Loucy (cell line): ENCODE measurements at regions not wholly inside any gene's neighbourhood (a gene's known extent, or its start where the extent isn't known, plus 50 kb on each side); places are given as distances from the start of the nearest gene placed in this dataset.

Source experiments
- H2AFZ ChIP-seq: fragments of 200-600 bp; sonication (generic); 2 replicates; pipeline ENCODE4 v1.6.0; 2016; ENCODE audit warnings: antibody characterized with exemption, mild to moderate bottlenecking, low read length, moderate library complexity
- H3F3A ChIP-seq: fragments of 200-600 bp; 2 replicates; pipeline ENCODE4 v1.6.0; 2016; ENCODE audit warnings: antibody characterized with exemption, low read depth, mild to moderate bottlenecking
- H3K27me3 ChIP-seq: fragments of 200-600 bp; sonication (generic); 2 replicates; pipeline ENCODE4 v1.6.1; 2014; ENCODE audit warnings: low read length, mild to moderate bottlenecking; ENCODE audit not compliant: insufficient read depth, poor library complexity, severe bottlenecking
- H3K36me3 ChIP-seq: fragments of 200-600 bp; sonication (generic); 2 replicates; pipeline ENCODE4 v1.6.1; 2016; ENCODE audit warnings: low read length; ENCODE audit not compliant: insufficient read depth
- H3K4me1 ChIP-seq: fragments of 200-600 bp; sonication (generic); 2 replicates; pipeline ENCODE4 v1.5.1; 2014; ENCODE audit warnings: low read length, mild to moderate bottlenecking; ENCODE audit not compliant: insufficient read depth, poor library complexity, severe bottlenecking
- H3K4me2 ChIP-seq: fragments of 200-600 bp; sonication (generic); 2 replicates; pipeline ENCODE4 v1.6.0; 2014; ENCODE audit warnings: antibody characterized with exemption, low read length, low read depth, mild to moderate bottlenecking; ENCODE audit not compliant: poor library complexity, severe bottlenecking
- H3K4me3 ChIP-seq: fragments of 200-600 bp; sonication (generic); 2 replicates; pipeline ENCODE4 v1.5.1; 2014; ENCODE audit warnings: low read length, mild to moderate bottlenecking, mixed read lengths; ENCODE audit not compliant: poor library complexity, severe bottlenecking
- H3K79me2 ChIP-seq: fragments of 200-600 bp; sonication (generic); 2 replicates; pipeline ENCODE4 v1.6.1; 2014; ENCODE audit warnings: low read length; ENCODE audit not compliant: insufficient read depth
- H3K9ac ChIP-seq: fragments of 200-600 bp; sonication (generic); 2 replicates; pipeline ENCODE4 v1.6.0; 2014; ENCODE audit warnings: mild to moderate bottlenecking, low read depth, low read length, moderate library complexity; ENCODE audit not compliant: poor library complexity, severe bottlenecking
- H3K9me2 ChIP-seq: fragments of 200-600 bp; sonication (generic); replicated peaks from 2 replicates; pipeline ENCODE4 v1.6.1; 2016; ENCODE audit warnings: low read depth, low read length, mixed read lengths
- H3K9me3 ChIP-seq: fragments of 200-600 bp; sonication (generic); 2 replicates; pipeline ENCODE4 v1.6.1; 2014; ENCODE audit warnings: mild to moderate bottlenecking, antibody characterized with exemption, low read length, low read depth; ENCODE audit not compliant: insufficient read depth
- H4K20me1 ChIP-seq: fragments of 200-600 bp; sonication (generic); 2 replicates; pipeline ENCODE4 v1.6.0; 2014; ENCODE audit warnings: antibody characterized with exemption, low read length, mild to moderate bottlenecking; ENCODE audit not compliant: insufficient read depth, poor library complexity, severe bottlenecking
- EZH2phosphoT487 ChIP-seq: fragments of 200-600 bp; IDR thresholded peaks from 2 replicates; pipeline ENCODE4 v1.6.1; 2018; ENCODE audit warnings: antibody characterized with exemption, mild to moderate bottlenecking, moderate library complexity, borderline replicate concordance
- TF ChIP-seq, protein P1 (sequence below): fragments of 200-600 bp; sonication (generic); conservative IDR thresholded peaks from 2 replicates; pipeline ENCODE4 v1.5.1; 2014; ENCODE audit warnings: mild to moderate bottlenecking, antibody characterized with exemption, low read length

DNA sequence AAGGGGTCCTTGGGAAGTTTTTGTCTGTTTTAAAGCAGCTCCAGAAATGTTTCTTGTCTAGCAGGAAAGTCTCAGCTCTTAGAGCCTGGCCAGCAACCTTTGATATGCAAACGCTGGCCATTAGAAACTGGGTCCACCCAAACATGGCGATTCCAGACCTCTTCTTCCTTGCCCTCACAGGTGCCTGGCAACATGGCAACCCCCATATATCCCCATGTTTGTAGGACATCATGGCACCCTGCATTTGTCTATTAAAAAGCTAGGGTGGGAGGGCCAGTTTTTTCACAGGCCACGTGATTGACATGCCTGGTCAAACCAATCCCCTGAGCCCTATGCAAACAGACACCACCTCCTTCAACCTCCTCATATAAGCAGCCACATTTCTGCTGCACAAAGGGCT, 848.7 kb upstream of the FOXG1 start:
- H4K20me1 ChIP-seq = no peaks in the 10 kb centered on the region
- H3K9ac ChIP-seq = no peak overlapping the region
- H3K9me2 ChIP-seq = no peaks in the 10 kb centered on the region
- H2AFZ ChIP-seq = no peak overlapping the region
- no peaks in the 10 kb centered on the region for H3K36me3 ChIP-seq
- H3K4me3 ChIP-seq = no peak overlapping the region
- no peak overlapping the region for H3K4me2 ChIP-seq
- H3F3A ChIP-seq = no peaks in the 10 kb centered on the region
- no peaks in the 10 kb centered on the region for H3K4me1 ChIP-seq
- H3K27me3 ChIP-seq = no peaks in the 10 kb centered on the region
- H3K79me2 ChIP-seq = no peaks in the 10 kb centered on the region
- TF ChIP-seq EZH2phosphoT487 = no peak
- TF ChIP-seq, protein P1, sequence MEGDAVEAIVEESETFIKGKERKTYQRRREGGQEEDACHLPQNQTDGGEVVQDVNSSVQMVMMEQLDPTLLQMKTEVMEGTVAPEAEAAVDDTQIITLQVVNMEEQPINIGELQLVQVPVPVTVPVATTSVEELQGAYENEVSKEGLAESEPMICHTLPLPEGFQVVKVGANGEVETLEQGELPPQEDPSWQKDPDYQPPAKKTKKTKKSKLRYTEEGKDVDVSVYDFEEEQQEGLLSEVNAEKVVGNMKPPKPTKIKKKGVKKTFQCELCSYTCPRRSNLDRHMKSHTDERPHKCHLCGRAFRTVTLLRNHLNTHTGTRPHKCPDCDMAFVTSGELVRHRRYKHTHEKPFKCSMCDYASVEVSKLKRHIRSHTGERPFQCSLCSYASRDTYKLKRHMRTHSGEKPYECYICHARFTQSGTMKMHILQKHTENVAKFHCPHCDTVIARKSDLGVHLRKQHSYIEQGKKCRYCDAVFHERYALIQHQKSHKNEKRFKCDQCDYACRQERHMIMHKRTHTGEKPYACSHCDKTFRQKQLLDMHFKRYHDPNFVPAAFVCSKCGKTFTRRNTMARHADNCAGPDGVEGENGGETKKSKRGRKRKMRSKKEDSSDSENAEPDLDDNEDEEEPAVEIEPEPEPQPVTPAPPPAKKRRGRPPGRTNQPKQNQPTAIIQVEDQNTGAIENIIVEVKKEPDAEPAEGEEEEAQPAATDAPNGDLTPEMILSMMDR = no peak
- H3K9me3 ChIP-seq = no peaks in the 10 kb centered on the region

DNA sequence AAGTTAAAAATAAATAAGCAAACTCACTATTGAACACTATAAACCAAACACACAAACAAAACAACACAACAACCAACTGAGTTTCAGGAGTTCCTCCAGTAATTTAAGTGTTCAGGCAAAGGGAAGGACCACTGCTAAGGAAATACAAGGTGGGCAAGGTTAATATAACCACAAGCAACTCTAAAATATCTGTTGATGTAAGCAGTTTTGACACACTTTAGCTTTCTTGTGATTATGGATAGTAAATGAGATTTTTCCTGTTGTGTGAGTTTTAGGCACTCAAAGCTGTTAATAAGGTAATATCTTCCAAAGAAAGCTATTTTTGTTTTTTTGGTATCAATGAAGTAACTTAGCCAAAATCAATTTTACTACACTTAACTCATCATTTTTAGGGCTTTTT, 839.1 kb upstream of the FOXG1 start:
- Histone ChIP-seq H3K4me1 (no peaks in the 10 kb centered on the region), H2AFZ (no peak overlapping the region), H4K20me1 (no peaks in the 10 kb centered on the region), H3K36me3 (no peaks in the 10 kb centered on the region), H3K9me2 (no peaks in the 10 kb centered on the region), H3K27me3 (no peaks in the 10 kb centered on the region), H3F3A (no peaks in the 10 kb centered on the region), H3K4me3 (no peak overlapping the region), H3K79me2 (no peaks in the 10 kb centered on the region), H3K9ac (no peak overlapping the region), H3K4me2 (no peak overlapping the region), H3K9me3 (no peaks in the 10 kb centered on the region)
- TF ChIP-seq EZH2phosphoT487 = no peak
- TF ChIP-seq, protein P1 = no peak

DNA sequence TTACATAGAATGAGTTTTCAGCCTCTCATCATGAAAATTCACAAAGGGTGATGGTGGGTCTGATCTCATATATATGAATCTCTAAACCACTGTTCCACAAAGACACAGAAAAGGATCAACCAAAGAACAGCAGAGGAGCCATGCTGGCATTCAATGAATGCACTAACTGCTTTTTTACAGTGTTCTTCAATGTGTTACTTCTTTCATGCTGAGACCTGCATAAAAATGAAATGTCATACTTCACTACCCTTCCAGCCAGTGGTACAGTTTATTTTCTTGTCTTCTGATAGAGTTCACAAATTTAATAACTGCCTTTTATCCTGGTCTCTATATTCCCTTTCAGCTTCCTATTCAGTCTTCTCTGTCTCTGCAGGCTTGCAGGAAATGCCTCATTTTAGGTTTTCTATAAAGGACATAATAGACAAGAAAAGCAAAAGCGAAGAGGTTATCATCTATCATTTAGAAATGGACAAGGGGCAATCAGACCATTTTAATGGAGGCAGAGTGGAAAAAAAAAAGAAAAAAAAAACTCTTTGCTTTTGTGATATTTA, 836.7 kb upstream of the FOXG1 start:
- no peak overlapping the region for H3K4me2 ChIP-seq
- H3K27me3 ChIP-seq = no peaks in the 10 kb centered on the region
- H3K4me3 ChIP-seq = no peak overlapping the region
- H4K20me1 ChIP-seq = no peaks in the 10 kb centered on the region
- H3K36me3 ChIP-seq = no peaks in the 10 kb centered on the region
- no peaks in the 10 kb centered on the region for H3K79me2 ChIP-seq
- no peaks in the 10 kb centered on the region for H3K9me2 ChIP-seq
- H3K4me1 ChIP-seq = no peaks in the 10 kb centered on the region
- no peak for TF ChIP-seq EZH2phosphoT487
- TF ChIP-seq, protein P1 = no peak
- H3K9me3 ChIP-seq = no peaks in the 10 kb centered on the region
- no peak overlapping the region for H2AFZ ChIP-seq
- no peak overlapping the region for H3K9ac ChIP-seq
- H3F3A ChIP-seq = no peaks in the 10 kb centered on the region
